AG04450 (cell line): ENCODE measurements at regions not wholly inside any gene's neighbourhood (a gene's known extent, or its start where the extent isn't known, plus 50 kb on each side); places are given as distances from the start of the nearest gene placed in this dataset.
A peak's percentile ranks its signal among the peaks of the same experiment; 100 is the strongest.

Source experiments
- CTCF ChIA-PET: fragments of 300-600, 350-600 bp; formaldehyde crosslinking; extraction: SDS; loops from one replicate; lab custom pipeline; 2022; ENCODE audit warnings: antibody characterized with exemption, inconsistent platforms; lab: Charles Lee
- POLR2A ChIA-PET: fragments of 350-600 bp; formaldehyde crosslinking; extraction: SDS; loops from one replicate; lab custom pipeline; 2021; ENCODE audit warnings: antibody characterized with exemption, inconsistent platforms; lab: Yijun Ruan, JAX
- DNase-seq: peaks from one replicate; pipeline ENCODE4 v3.0.0-alpha.2; 2011; ENCODE audit warnings: low read depth, low spot score
- H3K27ac ChIP-seq: one replicate; pipeline ENCODE4 v1.5.1; 2012; ENCODE audit warnings: low read depth, low read length, control low read depth
- H3K27me3 ChIP-seq: one replicate; pipeline ENCODE4 v1.6.0; 2012; ENCODE audit warnings: low read length; ENCODE audit not compliant: control insufficient read depth, insufficient read depth
- H3K4me3 ChIP-seq: 2 replicates; pipeline ENCODE4 v1.5.1; 2011; ENCODE audit warnings: mild to moderate bottlenecking, low read depth, low read length, control low read depth
- H3K9me3 ChIP-seq: 2 replicates; pipeline ENCODE4 v1.5.1; 2012; ENCODE audit warnings: low read length; ENCODE audit not compliant: control insufficient read depth, insufficient read depth
- CTCF ChIP-seq: IDR thresholded peaks from 2 replicates; pipeline ENCODE4 v1.5.1; 2011; ENCODE audit warnings: low read depth, low read length, control low read depth, inconsistent platforms

- POLR2A ChIA-PET, result no interaction called here
- Histone ChIP-seq H3K9me3 (no peaks in the 10 kb centered on the region), H3K27ac (no peak overlapping the region), H3K27me3 (no peaks in the 10 kb centered on the region), H3K4me3 (no peak overlapping the region)
- CTCF ChIA-PET, result no interaction called here
- TF ChIP-seq CTCF, result no peak
- no peak for DNase-seq
Measured at GRCh38 chr1:87799451-87799850, 470.8 kb downstream of the LMO4 start.

- ChIA-PET POLR2A (no interaction called here), CTCF (no interaction called here)
- Histone ChIP-seq H3K27ac (no peak overlapping the region), H3K9me3 (no peaks in the 10 kb centered on the region), H3K27me3 (no peaks in the 10 kb centered on the region), H3K4me3 (no peak overlapping the region)
- no peak for DNase-seq
- no peak for TF ChIP-seq CTCF
Measured at GRCh38 chr1:87800006-87800405, 471.3 kb downstream of the LMO4 start.

GRCh38 chr1:87803375-87803774, 474.7 kb downstream of the LMO4 start:
- ChIA-PET CTCF (interaction anchor here (1.0 to 1.5 kb wide), 2 partner anchors 11 kb away, joined by 3 read pairs; no protein-coding TSS in a partner anchor), POLR2A (no interaction called here)
- no peak overlapping the region for H3K27ac ChIP-seq
- TF ChIP-seq CTCF, result no peak
- H3K27me3 ChIP-seq, result no peaks in the 10 kb centered on the region
- DNase-seq, result no peak
- H3K4me3 ChIP-seq, result no peak overlapping the region
- H3K9me3 ChIP-seq, result no peaks in the 10 kb centered on the region

GRCh38 chr1:87804128-87804527, 475.4 kb downstream of the LMO4 start:
- TF ChIP-seq CTCF, result no peak
- POLR2A ChIA-PET, result no interaction called here
- H3K9me3 ChIP-seq, result no peaks in the 10 kb centered on the region
- CTCF ChIA-PET, result interaction anchor here (1.0 to 1.5 kb wide), 2 partner anchors 11 to 12 kb away, joined by 3 read pairs; no protein-coding TSS in a partner anchor
- H3K27me3 ChIP-seq, result no peaks in the 10 kb centered on the region
- H3K27ac ChIP-seq, result no peak overlapping the region
- no peak for DNase-seq
- no peak overlapping the region for H3K4me3 ChIP-seq

- DNase-seq, result peak; percentile 50
- Histone ChIP-seq H3K27me3 (no peaks in the 10 kb centered on the region), H3K27ac (peak overlapping the region; percentile 86), H3K9me3 (no peaks in the 10 kb centered on the region), H3K4me3 (peak overlapping the region; percentile 25)
- POLR2A ChIA-PET, result no interaction called here
- TF ChIP-seq CTCF, result no peak
- CTCF ChIA-PET, result interaction anchor here (1.0 to 2.2 kb wide), 2 partner anchors 10 to 148 kb away, joined by 4 to 8 read pairs; no protein-coding TSS in a partner anchor
Measured at GRCh38 chr1:87805666-87806378, 477.1 kb downstream of the LMO4 start.
